HUDEP-2 (cell line): ENCODE measurements at regions not wholly inside any gene's neighbourhood (a gene's known extent, or its start where the extent isn't known, plus 50 kb on each side); places are given as distances from the start of the nearest gene placed in this dataset.
"Not testable (repeated sequence)": the region's sequence is repeated elsewhere in the genome, so short reads cannot be mapped to it uniquely, and the experiment has no call there.

ENCODE experiments used
- DNase-seq, 76 experiments: peaks; one replicate each; lab custom pipeline; 2025; ENCODE audit not compliant: unreplicated experiment in 76 of 76; lab: John Stamatoyannopoulos, UW

- DNase-seq, result not testable (repeated sequence)
Measured at GRCh38 chr7:6882321-6882721, 56.2 kb upstream of the CCZ1B start.

GRCh38 chr7:6883756-6884155 lies 57.7 kb upstream of the CCZ1B start:
- DNase-seq, result not testable (repeated sequence)

GRCh38 chr7:6886198-6886597 lies 60.1 kb upstream of the CCZ1B start:
- DNase-seq, result no peak

- not testable (repeated sequence) for DNase-seq
Measured at GRCh38 chr7:6888267-6889045, 62.4 kb upstream of the CCZ1B start.

- DNase-seq, result no peak
Measured at GRCh38 chr7:6889252-6889812, 63.3 kb upstream of the CCZ1B start.

- DNase-seq, result not testable (repeated sequence)
Measured at GRCh38 chr7:6902097-6902518, 76.0 kb upstream of the CCZ1B start.

GRCh38 chr7:6903289-6903688 lies 77.2 kb upstream of the CCZ1B start:
- not testable (repeated sequence) for DNase-seq

GRCh38 chr7:6903792-6904191 lies 77.7 kb upstream of the CCZ1B start:
- not testable (repeated sequence) for DNase-seq

- DNase-seq, result no peak
Measured at GRCh38 chr7:6917258-6917657, 91.2 kb upstream of the CCZ1B start.

- not testable (repeated sequence) for DNase-seq
Measured at GRCh38 chr7:6919169-6919568, 93.1 kb upstream of the CCZ1B start.

- not testable (repeated sequence) for DNase-seq
Measured at GRCh38 chr7:6924523-6924922, 98.4 kb upstream of the CCZ1B start.

- DNase-seq, result not testable (repeated sequence)
Measured at GRCh38 chr7:6926193-6927174, 100.4 kb upstream of the CCZ1B start.

GRCh38 chr7:6927643-6928042 lies 101.6 kb upstream of the CCZ1B start:
- DNase-seq, result not testable (repeated sequence)

GRCh38 chr7:6929588-6929987 lies 103.5 kb upstream of the CCZ1B start:
- DNase-seq, result not testable (repeated sequence)

GRCh38 chr7:6930081-6930635 lies 104.1 kb upstream of the CCZ1B start:
- DNase-seq, result not testable (repeated sequence)

- peak in 8 of 76 experiments; percentile 1 to 32 (median 20) for DNase-seq
Measured at GRCh38 chr7:6930787-6931186, 104.7 kb upstream of the CCZ1B start.

GRCh38 chr7:6931456-6931855 lies 105.4 kb upstream of the CCZ1B start:
- DNase-seq, result not testable (repeated sequence)

GRCh38 chr7:6933954-6934632 lies 108.0 kb upstream of the CCZ1B start:
- not testable (repeated sequence) for DNase-seq

GRCh38 chr7:6934981-6935380 lies 108.9 kb upstream of the CCZ1B start:
- no peak for DNase-seq

GRCh38 chr7:6936626-6937025 lies 110.6 kb upstream of the CCZ1B start:
- not testable (repeated sequence) for DNase-seq
